ENCODE measurements at regions not wholly inside any gene's neighbourhood (a gene's known extent, or its start where the extent isn't known, plus 50 kb on each side); places are given as distances from the start of the nearest gene placed in this dataset.

GRCh38 chr1:108051631-108052377, 86.8 kb upstream of the VAV3 start:
- no peak for DNase-seq (ENCODE audit: low spot score)
- Mint-ChIP-seq H3K36me3 (ENCODE audit: low read depth, unreplicated experiment) (peaks cover 5% of the 10 kb centered on the region), H3K4me1 (ENCODE audit: unreplicated experiment) (peaks cover 38% of the 10 kb centered on the region), H3K9me3 (ENCODE audit: unreplicated experiment) (no peaks in the 10 kb centered on the region), H3K4me3 (ENCODE audit: unreplicated experiment) (no peak overlapping the region), H3K27ac (ENCODE audit: unreplicated experiment) (no peak overlapping the region), H3K27me3 (ENCODE audit: unreplicated experiment) (peaks cover 6% of the 10 kb centered on the region)
- TF ChIP-seq CTCF (IDR thresholded peaks at IDR 0.05; ENCODE audit: unreplicated experiment): no peak

GRCh38 chr1:108050911-108051629, 86.1 kb upstream of the VAV3 start:
- DNase-seq (ENCODE audit: low spot score): peak; percentile 30
- no peak for TF ChIP-seq CTCF (IDR thresholded peaks at IDR 0.05; ENCODE audit: unreplicated experiment)
- Mint-ChIP-seq H3K9me3 (ENCODE audit: unreplicated experiment) (no peaks in the 10 kb centered on the region), H3K36me3 (ENCODE audit: low read depth, unreplicated experiment) (peaks cover 5% of the 10 kb centered on the region), H3K4me1 (ENCODE audit: unreplicated experiment) (peaks cover 40% of the 10 kb centered on the region), H3K4me3 (ENCODE audit: unreplicated experiment) (no peak overlapping the region), H3K27me3 (ENCODE audit: unreplicated experiment) (peaks cover 6% of the 10 kb centered on the region), H3K27ac (ENCODE audit: unreplicated experiment) (no peak overlapping the region)

- peaks cover 5% of the 10 kb centered on the region for H3K36me3 Mint-ChIP-seq (ENCODE audit: low read depth, unreplicated experiment)
- peaks cover 43% of the 10 kb centered on the region for H3K4me1 Mint-ChIP-seq (ENCODE audit: unreplicated experiment)
- no peaks in the 10 kb centered on the region for H3K9me3 Mint-ChIP-seq (ENCODE audit: unreplicated experiment)
- no peak for TF ChIP-seq CTCF (IDR thresholded peaks at IDR 0.05; ENCODE audit: unreplicated experiment)
- DNase-seq (ENCODE audit: low spot score): no peak
- H3K4me3 Mint-ChIP-seq (ENCODE audit: unreplicated experiment): peak overlapping the region; percentile 56
- no peak overlapping the region for H3K27ac Mint-ChIP-seq (ENCODE audit: unreplicated experiment)
- H3K27me3 Mint-ChIP-seq (ENCODE audit: unreplicated experiment): peaks cover 4% of the 10 kb centered on the region
Measured at GRCh38 chr1:108050158-108050557, 85.2 kb upstream of the VAV3 start.

- Mint-ChIP-seq H3K9me3 (ENCODE audit: unreplicated experiment) (no peaks in the 10 kb centered on the region), H3K4me1 (ENCODE audit: unreplicated experiment) (peaks cover 50% of the 10 kb centered on the region), H3K27me3 (ENCODE audit: unreplicated experiment) (peaks cover 4% of the 10 kb centered on the region), H3K36me3 (ENCODE audit: low read depth, unreplicated experiment) (peaks cover 5% of the 10 kb centered on the region), H3K27ac (ENCODE audit: unreplicated experiment) (no peak overlapping the region), H3K4me3 (ENCODE audit: unreplicated experiment) (no peak overlapping the region)
- DNase-seq (ENCODE audit: low spot score): peak; percentile 55
- peak; percentile 73 for TF ChIP-seq CTCF (IDR thresholded peaks at IDR 0.05; ENCODE audit: unreplicated experiment)
Measured at GRCh38 chr1:108049178-108049819, 84.3 kb upstream of the VAV3 start.
